ENCODE measurements at regions not wholly inside any gene's neighbourhood (a gene's known extent, or its start where the extent isn't known, plus 50 kb on each side); places are given as distances from the start of the nearest gene placed in this dataset.

- no peak for DNase-seq (ENCODE audit: low read depth)
These were observed 596.7 kb upstream of the ATP2B1 start for GRCh38 chr12:90305379-90305778.

GRCh38 chr12:90304231-90304630, 595.6 kb upstream of the ATP2B1 start:
- no peak for DNase-seq (ENCODE audit: low read depth)

DNA sequence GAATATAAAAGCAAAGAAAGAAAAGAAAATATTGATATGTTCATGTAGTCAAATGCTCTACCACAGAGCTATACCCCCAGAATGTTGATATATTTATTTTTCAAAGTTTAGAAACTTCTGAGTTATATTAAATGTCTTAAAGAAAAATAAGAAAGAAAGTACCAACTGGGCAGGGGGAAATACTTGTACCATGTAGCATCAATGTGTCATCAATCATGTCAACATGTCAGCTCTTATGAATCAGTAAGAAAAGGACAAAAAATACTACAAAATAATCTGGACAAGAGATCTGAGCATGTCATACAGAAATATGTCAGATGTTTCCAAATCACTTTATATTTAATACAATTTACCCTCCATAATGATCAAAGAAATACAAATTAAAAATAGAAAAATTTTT, 595.1 kb upstream of the ATP2B1 start:
- DNase-seq (ENCODE audit: low read depth), result no peak

- no peak for DNase-seq (ENCODE audit: low read depth)
These were observed 593.0 kb upstream of the ATP2B1 start for GRCh38 chr12:90301561-90302133.

- DNase-seq (ENCODE audit: low read depth), result no peak
These were observed 592.5 kb upstream of the ATP2B1 start for GRCh38 chr12:90301095-90301494.

DNA sequence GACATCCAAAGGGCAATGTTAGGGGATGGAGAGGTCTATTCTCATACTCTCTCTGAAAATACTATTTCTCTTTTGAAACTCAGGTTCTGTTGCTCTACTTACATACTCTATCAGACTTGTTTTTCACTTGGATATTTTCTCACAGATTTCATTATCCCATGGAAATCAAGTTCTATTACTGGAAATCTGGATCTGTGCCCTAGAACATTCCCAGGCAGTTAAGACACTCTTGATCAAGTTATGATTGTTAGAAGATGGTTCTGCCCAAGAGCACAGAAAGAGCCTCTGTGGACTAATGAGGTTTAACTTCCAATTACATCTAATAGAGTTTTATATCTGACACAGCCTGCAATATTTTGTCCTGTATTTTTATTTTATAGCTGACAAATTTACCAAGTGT, 591.0 kb upstream of the ATP2B1 start:
- no peak for DNase-seq (ENCODE audit: low read depth)

DNA sequence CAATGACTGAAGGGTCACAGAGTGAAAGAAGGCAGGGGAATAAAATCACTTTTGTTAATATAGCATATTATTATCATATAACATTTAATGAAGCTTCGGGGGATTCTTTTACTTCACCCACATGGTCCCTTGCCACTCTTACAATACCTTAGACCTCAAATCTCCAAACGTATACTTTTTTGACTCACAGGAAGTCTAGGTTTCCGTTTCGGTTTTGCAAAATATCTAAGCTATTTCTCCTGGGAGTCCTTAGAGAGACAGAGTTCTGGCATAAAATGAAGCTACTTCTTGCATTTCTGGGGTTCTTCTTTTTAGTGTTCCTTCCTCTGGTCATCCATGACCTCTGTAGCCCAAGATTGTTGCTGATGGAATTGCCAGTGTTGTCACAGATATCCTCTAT, 590.5 kb upstream of the ATP2B1 start:
- no peak for DNase-seq (ENCODE audit: low read depth)

GRCh38 chr12:90298289-90298948, 589.8 kb upstream of the ATP2B1 start:
- no peak for DNase-seq (ENCODE audit: low read depth)

DNA sequence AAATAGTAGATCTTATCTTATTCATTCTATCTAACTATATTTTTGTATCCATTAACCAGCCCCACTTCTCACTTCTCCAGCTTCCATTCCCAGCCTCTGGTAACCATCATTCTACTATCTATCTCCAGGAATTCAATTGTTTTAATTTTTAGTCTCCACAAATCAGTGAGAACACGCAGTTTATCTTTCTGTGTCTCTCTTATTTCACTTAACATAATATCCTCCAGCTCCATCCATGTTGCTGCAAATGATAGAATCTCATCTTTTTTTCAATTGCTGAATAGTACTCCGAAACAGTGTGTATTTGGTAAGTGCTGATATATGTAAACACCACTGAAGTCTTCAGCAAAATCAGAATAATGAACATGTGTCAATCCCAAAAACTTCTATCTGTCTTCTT, 587.2 kb upstream of the ATP2B1 start:
- no peak for DNase-seq (ENCODE audit: low read depth)

- DNase-seq (ENCODE audit: low read depth), result no peak
These were observed 583.5 kb upstream of the ATP2B1 start for GRCh38 chr12:90292183-90292582.

DNA sequence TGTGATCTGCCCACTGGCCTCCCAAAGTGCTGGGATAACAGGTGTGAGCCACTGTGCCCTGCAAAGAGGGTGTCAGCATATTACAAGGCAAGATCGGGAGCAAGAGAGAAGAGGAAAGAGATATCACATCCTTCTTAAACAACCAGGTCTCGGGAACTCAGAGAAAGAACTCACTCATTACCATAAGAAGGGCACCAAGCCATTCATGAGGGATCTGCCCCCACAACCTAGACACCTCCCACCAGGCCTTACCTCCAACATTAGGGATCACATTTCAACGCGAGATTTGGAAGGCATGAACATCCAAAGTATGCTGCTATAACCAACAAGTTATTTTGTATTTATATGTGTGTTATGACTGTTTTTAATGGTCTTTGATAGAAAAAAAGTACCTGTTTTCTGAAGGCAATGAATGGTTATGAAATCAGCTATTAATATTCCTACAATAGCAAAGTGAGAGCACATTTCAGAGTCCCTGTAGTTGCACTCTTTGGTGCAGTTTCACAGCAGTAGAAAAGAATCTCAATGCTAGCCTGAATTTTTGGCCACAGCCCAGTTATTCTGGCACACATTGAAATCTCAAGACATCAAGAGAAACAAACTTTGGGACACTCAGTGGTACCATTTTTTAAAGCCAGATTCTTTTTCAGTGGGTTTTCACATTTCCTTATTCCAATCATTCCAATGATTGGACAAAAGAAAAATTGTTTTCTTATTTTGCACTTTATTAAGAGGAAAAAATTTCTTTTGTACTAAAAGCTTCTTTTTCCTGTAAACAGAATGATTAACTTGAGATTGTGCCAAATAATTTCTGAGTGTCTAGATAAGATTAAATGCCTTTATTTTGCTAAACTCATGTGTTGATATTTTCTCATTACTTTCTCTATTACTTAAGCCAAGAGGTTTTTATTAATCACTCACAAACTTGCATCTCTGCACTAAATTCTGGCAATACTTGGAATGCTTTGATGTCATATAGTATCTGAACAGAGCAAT, 582.6 kb upstream of the ATP2B1 start:
- no peak for DNase-seq (ENCODE audit: low read depth)

GRCh38 chr12:90287585-90287984, 578.9 kb upstream of the ATP2B1 start:
- no peak for DNase-seq (ENCODE audit: low read depth)

- no peak for DNase-seq (ENCODE audit: low read depth)
These were observed 572.7 kb upstream of the ATP2B1 start for GRCh38 chr12:90281154-90281868.

DNA sequence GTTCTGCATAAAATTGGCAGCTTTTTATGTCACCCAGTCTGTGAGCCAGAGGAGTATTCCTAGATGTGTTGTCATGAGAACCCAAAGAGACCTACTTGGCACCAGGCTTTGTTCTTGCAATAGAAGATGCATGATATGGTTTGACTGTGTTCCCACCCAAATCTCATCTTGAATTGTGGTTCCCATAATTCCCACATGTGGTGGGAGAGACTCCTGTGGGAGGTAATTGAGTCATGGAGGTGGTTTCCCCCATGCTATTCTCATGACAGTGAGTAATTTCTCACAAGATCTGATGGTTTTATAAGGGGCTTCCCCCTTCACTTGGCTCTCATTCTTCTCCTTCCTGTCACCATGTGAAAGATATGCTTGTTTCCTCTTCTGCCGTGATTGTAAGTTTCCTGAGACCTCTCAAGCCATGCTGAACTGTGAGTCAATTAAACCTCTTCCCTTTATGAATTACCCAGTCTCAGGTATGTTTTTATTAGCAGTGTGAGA, 572.0 kb upstream of the ATP2B1 start:
- no peak for DNase-seq (ENCODE audit: low read depth)

DNA sequence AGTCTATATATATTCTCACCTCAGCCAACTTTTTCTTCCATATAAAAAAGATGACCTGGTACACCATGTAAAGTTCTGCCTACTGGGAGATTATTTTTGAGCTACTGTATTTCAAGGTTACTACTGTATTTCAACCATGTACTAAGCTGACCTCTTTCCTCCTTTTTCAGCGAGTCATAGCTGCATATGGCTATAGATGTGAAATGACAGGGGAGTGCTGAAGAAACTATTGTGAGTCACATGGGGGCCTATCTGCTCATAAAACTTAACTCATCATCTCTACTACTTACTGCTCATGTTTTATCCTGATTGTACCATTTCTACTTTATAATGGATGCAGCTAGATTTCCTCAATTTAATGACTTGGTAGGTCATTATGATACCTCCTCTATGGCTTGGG, 571.4 kb upstream of the ATP2B1 start:
- DNase-seq (ENCODE audit: low read depth), result no peak

DNA sequence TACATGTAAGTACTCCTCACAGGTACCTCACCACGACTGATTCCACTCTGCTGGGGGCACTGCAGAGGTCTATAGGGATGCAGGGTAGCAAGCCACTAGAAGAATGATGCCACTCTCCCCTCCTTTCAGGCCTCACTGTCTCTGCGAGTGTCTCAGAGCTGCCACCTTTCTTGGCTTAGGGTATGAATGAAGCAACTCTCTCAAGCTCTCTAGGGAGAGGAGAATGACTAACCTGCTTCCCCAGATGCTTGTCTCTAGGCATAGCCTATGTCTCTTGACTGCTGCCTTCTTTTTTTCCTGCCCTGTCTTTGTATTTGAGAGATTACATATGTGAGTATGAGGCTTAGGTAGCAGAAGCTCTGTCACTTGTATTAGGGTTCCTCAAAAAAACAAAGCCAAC, 566.5 kb upstream of the ATP2B1 start:
- DNase-seq (ENCODE audit: low read depth), result no peak

GRCh38 chr12:90274407-90274806, 565.8 kb upstream of the ATP2B1 start:
- no peak for DNase-seq (ENCODE audit: low read depth)

DNA sequence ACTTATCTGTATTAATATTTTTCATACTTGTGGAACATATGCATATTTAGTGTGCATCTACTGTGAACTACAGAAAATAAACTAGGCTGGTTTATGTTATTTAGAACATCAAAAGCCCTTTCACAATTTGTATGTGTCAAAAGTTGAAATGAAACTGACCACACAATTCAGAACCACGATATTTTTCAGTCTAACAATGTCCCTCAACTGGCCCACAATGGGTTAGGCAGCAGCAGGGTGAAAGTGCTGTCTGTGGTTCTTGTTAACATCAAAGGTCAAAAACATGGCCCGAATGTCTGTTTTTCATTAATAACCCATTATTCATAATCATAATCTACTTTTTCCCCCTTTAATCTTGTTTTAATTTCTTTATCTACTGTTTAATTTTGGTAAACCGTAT, 559.9 kb upstream of the ATP2B1 start:
- DNase-seq (ENCODE audit: low read depth), result no peak

DNA sequence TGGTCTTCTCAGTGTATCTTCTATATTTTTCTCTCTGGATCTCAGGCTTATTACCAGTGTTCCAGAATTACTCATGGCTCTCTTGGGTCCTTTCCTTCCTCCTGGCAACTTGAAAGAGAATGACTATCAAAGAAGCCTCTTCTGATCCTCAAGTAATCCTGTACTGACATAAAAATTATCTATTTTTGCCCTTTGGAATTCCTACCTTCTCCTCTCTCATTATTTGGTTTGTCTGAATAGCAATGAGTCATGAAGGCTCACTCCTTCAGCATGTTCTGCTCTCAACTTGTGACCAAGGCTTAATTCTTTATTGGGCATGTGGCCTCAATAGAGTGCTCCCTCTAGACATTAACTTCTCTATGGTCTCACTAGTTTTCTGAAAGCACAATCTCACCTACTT, 553.6 kb upstream of the ATP2B1 start:
- no peak for DNase-seq (ENCODE audit: low read depth)

DNA sequence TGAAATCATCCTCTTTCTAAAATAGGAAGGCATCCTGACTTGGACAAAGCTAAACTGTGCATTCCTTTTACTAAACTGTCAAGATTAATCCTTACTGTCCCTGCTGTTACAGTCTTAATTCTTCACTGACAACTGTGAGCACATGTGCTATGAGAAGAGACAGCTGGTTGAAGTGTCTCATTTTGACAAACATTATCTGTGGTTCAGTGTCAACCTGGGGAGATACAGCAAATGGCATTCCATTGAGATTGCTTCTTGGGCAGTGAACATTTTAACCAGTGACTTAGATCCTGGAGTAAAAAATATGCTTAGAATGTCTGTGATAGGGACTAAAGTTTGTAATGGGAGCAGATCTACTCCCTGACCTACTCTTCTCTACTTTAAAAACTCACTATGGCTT, 552.6 kb upstream of the ATP2B1 start:
- DNase-seq (ENCODE audit: low read depth), result no peak

- no peak for DNase-seq (ENCODE audit: low read depth)
These were observed 551.5 kb upstream of the ATP2B1 start for GRCh38 chr12:90260136-90260535.

GRCh38 chr12:90257927-90258624, 549.4 kb upstream of the ATP2B1 start:
- no peak for DNase-seq (ENCODE audit: low read depth)

Data from stimulated activated CD8-positive, alpha-beta memory T cell treated with anti-CD3 and anti-CD28 coated beads, Interleukin-15, amount 100 ng/mL, for 1 hour (primary cell).